HL-60 (cell line): ENCODE measurements at regions not wholly inside any gene's neighbourhood (a gene's known extent, or its start where the extent isn't known, plus 50 kb on each side); places are given as distances from the start of the nearest gene placed in this dataset.

Experiments used
- CTCF ChIP-seq: IDR thresholded peaks from one replicate; pipeline ENCODE4 v1.5.1; 2011; ENCODE audit warnings: low read length, control low read depth, inconsistent platforms; ENCODE audit not compliant: insufficient read depth
- REST ChIP-seq: IDR thresholded peaks from 2 replicates; pipeline ENCODE4 v1.6.1; 2012; ENCODE audit warnings: low read depth; ENCODE audit not compliant: insufficient replicate concordance

GRCh38 chr2:82968358-82968757, 1490.7 kb downstream of the SUCLG1 start:
- no peak for TF ChIP-seq REST
- TF ChIP-seq CTCF = no peak
